HG02642 (cell line): ENCODE measurements at regions not wholly inside any gene's neighbourhood (a gene's known extent, or its start where the extent isn't known, plus 50 kb on each side); places are given as distances from the start of the nearest gene placed in this dataset.

Experiments used
- ATAC-seq: cut with Tn5 transposase; IDR thresholded peaks from one replicate; pipeline ENCODE4 v1.9.1; 2021; ENCODE audit warnings: mild to moderate bottlenecking; ENCODE audit not compliant: unreplicated experiment, poor library complexity

DNA sequence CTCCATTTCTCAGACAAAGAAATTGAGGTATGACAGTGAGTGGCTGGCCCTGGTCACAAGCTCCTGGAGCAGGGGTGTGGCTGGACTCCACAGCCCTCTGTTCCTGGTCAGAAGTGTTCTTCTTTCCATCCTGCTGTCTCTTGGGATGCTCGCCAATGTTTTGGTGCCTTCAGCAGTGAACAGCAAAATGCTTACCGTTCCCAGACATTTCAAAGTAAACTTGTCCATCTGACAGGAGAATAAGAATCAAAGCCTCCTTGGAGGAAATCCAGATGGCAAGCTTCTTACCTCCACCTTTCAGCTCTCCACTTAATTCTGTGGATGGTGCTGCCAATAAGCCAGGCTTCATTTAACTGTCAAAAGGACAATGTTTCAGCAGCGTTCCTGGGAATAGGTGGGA lies 954.1 kb downstream of the UQCRFS1 start:
- no peak for ATAC-seq

DNA sequence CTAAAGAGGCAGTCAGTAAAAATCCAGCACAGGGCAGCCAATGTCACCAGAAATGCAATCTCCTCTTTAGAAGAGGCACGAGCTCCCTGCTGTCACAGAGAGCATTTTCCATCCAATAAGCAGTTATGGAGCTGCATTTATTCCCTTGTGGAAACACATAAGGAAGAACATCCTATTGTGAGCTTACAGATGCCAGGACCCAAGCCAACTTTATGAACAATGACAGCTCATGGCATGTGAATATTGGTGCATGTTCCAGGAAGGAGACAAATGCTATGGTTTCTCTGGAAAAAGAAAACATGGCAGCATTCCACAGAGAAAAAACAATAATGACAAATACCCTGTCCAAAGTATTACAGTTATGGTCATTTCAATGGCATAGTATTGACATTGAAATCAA lies 955.6 kb downstream of the UQCRFS1 start:
- ATAC-seq = no peak

DNA sequence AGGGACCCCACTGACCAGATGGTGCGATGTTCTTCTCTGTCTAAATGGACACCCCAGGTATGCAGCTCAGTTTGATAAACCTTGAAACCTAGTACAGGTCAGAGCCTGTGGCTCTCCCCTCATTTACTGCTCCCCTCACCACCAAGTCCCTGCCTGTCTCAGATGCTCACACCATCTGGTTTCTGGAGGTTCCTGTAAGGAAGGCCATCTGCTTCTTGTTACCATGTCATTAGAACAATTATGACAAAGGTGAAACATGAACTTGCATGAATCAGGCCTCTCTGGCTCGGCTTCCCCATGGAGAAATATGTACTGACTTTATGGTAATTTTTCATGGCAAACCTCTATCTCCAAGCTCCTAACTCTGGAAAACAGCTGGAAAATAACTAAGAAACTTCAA lies 965.7 kb downstream of the UQCRFS1 start:
- ATAC-seq = no peak

DNA sequence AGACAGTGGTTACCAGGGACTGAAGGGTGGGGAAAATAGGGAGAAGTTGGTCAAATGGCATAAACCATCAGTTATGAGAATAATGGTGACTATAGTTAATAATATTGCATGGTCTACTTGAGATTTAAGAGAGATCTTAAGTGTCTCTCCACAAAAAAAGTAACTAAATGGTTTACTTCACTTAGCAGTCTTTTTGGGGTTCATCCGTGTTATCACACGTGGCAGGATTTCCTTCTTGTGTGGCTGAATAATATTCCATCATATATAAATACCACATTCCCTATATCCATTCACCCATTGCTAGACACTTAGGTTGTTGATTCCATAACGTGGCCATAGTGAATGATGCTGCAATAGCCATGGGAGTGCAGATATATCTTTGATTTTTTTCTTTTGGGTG lies 967.0 kb downstream of the UQCRFS1 start:
- no peak for ATAC-seq

DNA sequence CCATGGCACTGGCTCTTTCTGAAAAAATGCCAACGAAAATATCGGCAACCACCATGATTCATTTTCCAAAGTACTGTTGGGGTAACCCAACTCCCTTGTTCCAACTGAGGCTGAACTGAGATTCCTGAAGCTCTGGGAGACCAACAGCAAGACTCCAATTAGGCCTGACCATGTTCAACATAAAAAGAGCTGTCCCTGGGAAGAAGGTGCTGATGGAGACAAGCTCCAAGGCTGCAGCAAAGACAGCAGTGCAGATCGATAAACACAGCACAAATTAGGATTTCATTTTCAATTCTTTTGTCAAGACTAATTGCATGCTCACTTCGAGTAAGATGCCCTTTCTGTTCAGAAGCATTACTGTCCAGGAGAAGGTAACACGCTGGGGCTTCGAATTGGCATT lies 968.0 kb downstream of the UQCRFS1 start:
- no peak for ATAC-seq

DNA sequence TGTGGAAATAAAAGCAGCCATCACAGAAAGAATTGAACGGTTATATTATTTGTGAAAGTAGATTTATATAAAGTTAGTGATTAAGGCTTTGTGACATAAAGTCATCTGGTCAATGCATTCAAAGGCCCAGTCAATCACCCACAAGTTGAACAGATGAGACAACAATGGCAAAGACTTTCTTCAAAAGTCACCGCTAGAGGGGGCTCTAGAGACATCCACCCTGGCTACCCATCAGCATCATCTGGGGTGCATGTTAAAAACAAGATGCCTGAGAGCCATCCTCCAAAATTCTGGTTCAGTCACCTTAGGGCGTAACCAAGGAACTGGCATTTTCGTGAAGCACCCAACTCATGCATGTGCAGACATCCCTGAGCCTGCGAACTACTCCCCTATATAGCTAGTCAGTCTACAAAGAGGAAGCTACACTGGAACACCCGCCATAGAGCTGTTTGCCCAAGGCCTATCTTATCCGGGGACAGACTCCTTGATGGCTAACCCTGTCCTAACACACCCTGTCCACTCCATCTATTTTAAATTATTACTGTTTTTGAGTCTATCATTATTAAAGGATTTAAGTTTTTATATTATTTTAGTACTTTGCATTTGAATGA lies 970.5 kb downstream of the UQCRFS1 start:
- no peak for ATAC-seq

DNA sequence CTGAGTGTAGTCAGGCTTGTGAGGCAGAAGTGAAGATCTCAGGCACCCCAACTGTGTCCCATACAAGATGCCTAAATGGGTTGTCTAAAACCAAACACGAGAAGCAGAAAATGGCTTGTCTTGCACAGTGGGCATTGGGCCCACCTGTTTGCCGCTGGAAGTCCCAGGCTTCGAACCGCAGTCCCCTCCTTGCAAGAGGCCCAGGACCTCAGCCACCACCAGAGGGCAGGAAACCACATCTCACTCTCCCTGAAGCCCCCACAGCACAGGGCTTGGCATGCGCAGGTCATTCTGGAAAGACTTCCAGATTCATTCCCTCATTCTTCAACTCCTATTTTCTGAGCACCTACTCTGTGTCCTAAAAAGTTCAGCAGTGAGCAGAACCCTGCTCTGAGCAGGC lies 973.7 kb downstream of the UQCRFS1 start:
- ATAC-seq = no peak

DNA sequence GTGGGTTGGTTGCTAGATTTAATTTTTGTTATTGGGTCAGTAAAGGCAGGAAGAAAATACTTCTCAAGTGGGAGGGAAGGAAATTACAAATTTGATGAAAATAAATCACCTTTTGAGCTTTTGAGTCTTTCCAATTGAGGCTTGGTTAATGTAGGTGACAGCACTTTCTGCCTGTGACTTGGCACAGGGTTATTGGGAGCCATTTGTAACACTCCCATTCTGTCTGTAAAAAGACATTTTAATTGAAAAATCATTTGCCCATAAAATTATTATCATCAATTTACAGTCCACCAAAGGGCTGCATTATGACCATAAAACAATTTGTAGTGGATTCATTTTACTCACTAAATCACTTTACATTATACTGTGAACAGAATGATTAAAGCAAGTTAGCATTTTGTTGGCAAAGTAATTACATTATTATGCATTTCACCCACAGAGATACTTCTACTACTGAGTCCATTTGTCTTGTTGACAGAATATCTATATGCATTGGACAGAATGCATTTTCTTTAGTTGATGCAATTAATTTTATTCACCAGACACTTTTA lies 974.6 kb downstream of the UQCRFS1 start:
- no peak for ATAC-seq

DNA sequence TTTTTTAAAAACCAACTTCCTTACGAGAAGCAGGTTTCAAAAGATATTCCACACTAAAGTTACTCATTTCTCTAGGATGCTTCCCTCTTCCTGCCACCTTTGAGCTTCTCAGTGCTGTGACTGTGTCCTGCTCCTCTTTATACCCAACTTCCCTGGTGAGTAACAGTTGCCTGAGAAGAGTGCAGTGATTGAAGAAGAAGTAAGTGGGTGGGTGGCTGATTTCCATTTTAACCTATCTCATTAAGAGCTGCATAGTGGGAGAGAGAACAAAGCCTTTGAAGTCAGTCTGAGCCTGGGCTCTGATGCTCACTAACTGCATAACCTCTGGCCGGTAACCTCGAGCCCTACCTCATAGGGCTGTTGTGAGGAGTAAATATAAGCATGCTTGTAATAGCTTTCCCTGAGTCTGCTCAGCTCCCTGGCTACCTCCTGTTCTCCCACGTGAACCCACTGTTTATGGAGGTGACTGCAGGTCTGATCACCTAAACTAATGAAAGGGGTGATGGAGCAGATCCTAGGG lies 977.3 kb downstream of the UQCRFS1 start:
- ATAC-seq = no peak

DNA sequence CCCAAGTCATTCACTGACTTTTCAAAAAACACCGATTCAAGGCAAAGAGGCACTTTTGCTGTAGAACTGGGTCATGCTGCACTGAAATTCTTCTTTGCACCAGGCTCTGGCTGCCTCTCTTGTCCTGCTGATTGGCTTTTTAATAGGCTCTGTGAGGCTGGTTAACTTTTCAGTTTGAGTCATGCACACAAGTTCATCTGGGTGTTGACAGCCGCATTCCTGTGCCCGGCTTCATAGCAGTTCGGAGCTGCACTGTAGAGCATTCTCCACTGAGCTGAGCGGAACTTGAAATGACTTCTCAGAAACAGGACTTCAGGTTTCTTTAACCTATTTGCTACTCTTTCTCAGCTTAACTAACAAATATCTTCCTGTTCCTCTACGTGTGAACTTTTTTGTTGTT lies 978.3 kb downstream of the UQCRFS1 start:
- ATAC-seq = no peak

DNA sequence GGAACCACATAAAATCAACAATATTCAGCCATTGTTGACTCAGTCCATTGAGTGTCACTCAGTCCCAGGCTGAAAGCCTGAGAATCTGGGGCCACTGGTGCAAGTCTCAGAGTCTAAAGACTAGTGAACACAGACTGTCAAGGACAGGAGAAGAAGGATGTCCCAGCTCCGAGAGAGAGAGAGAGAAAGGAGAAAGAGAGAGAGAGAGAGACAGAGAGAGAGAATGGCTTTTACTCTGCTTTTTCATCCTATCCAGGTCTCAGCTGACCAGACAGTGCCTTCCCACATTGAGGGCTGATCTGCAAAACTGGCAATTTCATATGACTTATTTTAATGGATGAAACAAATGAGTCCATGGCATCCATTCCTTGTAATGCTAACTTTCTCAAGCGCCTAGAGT lies 984.1 kb downstream of the UQCRFS1 start:
- ATAC-seq = no peak

DNA sequence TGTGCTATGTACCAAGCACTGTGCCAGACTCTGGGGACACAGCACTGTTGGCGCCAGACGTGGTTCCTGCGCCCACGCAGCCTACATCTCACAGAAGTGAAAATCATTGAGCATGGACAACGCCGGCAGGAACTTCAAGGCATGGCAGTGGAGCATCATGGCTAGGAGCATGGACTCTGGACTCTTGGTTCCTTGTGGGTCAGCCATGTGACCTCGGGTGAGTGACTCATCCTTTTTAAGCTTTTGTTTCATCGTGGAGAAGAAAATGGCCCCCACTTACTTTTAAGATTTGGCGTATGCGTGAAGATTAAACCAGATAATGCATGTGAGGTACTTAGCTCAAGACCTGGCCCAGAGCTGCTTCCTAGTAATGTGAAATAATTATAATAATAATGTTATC lies 988.5 kb downstream of the UQCRFS1 start:
- no peak for ATAC-seq

DNA sequence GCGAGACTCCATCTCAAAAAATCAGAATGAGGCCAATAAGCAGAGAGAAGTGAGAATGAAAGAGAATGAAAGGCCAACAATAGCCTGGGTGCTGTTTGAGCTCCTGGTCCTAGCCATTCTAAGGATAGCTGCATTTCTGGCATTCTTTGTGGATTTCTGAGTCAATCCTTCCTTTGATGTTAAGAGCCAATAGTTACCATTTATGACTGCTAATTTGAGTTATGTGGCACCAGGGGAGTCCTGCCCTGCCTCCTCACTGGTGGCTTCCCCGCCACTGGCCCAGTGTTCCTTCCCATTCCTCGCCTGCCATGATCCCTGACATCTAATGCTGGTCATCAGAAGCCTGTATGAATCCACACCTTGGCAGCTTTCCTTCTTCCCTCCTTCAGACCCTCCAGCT lies 991.2 kb downstream of the UQCRFS1 start:
- no peak for ATAC-seq

DNA sequence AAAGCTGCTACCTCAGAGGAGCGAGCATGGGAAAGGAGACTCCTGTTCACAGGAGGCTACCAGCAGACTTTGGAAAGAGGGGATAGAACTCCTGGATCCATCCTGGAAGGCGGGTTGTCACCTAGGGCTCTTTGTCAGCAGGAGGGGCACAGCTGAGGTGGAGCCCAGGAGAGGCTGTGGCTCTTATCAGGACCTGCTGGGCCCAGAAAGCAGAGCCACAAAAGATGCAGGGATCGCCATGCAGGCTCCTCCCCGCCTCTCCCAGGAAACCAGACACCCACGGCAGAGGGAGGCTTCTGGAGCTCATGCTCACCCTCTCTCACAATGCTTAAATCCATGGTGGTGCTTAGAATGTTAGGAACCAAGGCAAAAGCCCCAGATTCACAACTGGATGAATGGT lies 994.2 kb downstream of the UQCRFS1 start:
- ATAC-seq = no peak

DNA sequence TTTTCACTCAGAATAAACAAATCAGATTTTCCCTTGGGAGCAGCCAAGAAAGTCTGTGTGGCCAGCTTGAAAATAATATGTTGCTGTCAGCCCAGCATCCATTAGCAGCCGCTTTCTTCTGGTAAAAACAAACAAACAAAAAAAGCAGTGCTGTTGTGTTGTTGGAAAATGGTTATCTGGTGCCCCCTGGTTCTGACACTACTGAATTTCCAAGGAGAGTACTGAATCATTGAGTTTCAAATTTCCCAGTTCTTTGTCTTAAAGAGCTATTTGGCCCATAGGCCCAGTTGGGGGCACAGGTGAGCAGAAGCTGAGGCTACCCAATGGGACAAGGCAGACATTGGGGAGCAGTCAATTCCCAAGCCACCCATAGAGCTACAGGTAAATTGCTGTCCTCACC lies 995.9 kb downstream of the UQCRFS1 start:
- ATAC-seq = no peak

DNA sequence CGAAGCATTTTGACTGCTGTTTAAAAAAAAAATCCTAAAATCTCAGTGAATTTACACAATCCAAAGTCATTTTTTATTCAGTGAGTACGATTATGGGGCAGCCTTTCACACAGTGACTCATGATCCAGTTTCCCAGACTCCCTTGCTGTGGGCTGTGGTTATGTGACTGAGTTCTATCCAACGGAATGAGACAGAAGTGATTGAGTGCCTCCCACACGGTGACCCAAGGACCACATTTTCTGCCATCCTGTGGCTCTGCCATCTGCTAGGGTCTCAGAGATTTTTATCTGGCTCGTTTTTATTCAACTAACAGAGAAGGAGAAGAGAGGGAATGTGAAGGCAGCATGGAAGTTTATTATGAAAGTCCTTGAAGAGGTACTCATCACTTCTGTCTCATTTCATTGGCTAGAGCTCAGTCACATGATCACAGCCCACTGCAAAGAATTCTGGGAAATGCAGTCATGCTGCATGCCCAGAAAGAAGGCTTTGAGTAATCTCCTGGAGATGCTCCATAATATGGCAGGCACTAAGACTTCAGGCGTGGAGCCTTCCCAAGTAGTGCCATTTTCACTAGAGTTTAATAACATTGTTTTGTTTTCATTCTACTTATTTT lies 999.4 kb downstream of the UQCRFS1 start:
- no peak for ATAC-seq

DNA sequence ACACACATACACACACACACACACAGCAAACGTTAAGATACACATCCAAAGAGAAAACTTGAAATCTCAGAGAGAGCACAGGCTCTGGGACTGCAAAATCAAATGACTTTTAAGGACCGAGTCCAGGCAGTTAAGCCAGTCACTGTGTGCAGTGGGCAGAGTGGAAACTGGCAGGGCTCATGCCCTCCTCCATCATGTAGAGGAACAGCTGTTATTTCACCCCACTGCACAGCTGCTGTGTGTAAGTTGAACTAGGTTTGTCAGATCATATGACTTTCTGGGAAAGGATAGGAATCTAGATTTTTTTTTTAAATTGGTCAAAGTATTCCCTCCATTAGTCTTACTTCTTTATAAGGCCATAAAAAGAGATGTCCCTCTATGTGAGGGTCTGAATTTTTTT lies 1002.1 kb downstream of the UQCRFS1 start:
- no peak for ATAC-seq

DNA sequence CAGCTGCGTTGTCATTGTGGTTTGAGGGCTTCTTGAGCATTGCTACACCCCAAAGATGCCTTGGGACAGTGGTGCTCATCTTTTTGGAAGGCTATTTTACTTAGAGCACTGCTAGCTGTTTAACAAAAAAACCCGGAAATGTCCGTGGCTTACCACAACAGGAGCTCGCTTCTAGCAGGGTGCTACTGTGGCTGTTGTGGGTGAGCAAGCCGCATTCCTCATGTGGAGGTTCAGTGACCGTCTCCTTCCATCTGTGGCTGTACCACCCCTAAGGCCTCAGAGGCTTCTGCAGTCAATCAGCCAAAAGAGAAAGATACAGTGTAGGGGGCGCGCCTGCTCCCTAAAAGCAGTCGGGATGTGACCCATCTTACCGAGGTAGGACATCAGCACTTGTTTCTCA lies 1004.2 kb downstream of the UQCRFS1 start:
- no peak for ATAC-seq

DNA sequence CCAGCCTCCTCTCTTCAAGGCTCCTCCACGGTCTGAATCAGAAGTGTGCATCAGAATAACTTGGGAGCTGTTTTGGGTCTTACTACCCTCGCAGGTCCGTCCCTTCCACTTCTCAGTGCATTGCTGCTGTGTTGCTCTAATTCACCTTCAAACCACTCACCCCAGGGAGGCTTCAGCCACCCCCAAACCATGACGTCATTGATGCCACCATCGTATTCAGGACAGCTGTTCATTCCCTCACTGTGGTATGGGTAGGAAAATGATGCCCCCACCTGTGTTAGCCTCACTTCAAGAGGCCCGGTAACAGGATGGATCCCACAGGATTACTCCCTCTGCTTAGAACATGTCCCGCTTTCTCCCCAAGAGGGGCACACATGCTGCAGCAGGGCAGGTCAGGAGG lies 1005.7 kb downstream of the UQCRFS1 start:
- ATAC-seq = no peak

DNA sequence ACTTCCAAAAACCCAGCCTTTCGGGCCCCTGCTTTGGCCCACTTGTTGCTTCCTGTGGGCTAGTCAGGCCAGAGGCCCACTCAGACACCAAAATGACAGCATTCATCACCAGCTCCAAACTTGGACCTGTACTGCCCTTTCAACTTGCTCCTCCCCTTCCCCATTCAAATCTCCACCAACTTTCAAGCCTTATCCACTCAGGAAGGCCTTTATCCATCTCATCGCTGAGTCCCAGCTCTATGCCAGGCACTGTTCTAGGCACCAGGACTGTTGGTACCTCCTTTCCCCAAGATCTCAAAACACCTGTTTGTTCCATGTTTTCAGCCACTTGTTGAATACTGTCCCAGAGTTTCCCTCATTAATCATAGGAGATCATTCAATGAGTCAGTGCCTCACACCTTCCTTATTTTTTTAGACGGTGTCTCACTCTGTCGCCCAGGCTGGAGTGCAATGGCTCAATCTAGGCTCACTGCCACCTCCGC lies 1011.4 kb downstream of the UQCRFS1 start:
- no peak for ATAC-seq

DNA sequence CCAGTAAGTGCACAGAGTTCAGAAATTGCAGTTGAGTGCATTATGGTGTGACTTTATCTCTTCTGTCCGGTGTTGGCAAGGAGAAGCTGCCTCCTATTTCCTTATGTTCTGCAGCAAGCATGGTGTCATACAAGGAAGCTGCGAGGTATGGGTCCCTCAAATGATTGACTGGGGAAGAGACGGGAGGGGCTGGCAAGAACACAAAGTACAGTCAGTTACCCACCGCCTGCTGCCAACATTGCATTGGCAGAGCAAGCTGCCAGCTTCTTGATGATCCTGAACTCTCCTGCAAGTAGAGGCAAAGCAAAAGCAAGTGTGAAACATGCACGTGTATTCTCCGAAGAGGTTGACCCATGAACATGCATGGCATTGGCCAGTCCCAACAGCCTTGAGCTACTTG lies 1013.6 kb downstream of the UQCRFS1 start:
- ATAC-seq = no peak

DNA sequence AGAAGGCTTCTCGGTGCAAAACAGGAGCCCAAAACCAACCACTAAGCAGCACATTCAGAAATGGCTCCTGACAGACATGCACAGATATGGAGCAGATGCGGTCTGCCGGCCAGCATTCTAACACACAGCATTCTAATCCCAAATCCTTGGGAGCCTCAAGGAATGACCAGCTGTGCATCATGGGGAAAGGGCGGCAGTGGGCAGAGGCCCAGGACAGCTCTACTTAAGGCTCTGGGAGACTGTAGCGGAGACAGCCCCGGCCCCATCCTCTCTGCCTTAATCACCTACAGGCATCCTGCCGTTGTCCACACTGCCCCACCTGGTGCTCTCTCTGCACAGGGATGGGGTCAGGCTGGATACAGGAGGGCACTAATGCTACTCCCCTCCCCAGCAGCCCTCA lies 1016.0 kb downstream of the UQCRFS1 start:
- ATAC-seq = no peak
